B cell (primary cell): ENCODE measurements at regions not wholly inside any gene's neighbourhood (a gene's known extent, or its start where the extent isn't known, plus 50 kb on each side); places are given as distances from the start of the nearest gene placed in this dataset.

Source experiments
- ATAC-seq: fragments of 200-7000 bp; cut with Tn5 transposase; one replicate; pipeline ENCODE4 v1.10.0; 2021; ENCODE audit warnings: low read depth, mild to moderate bottlenecking, moderate number of reproducible peaks, moderate library complexity
- CTCF ChIA-PET: fragments of 350-600 bp; sonication (Branson Sonifier 250); formaldehyde crosslinking; loops from one replicate; lab custom pipeline; 2021; ENCODE audit warnings: antibody characterized with exemption, inconsistent platforms; lab: Charles Lee
- POLR2A ChIA-PET: fragments of 350-600 bp; sonication (Branson Sonifier 250); formaldehyde crosslinking; loops from one replicate; lab custom pipeline; 2021; ENCODE audit warnings: antibody characterized with exemption; lab: Charles Lee
- DNase-seq: peaks from one replicate; pipeline ENCODE4 v3.0.0; 2013
- H2AFZ ChIP-seq: 2 replicates; pipeline ENCODE4 v1.6.1; 2012; ENCODE audit warnings: mild to moderate bottlenecking, low read depth, low read length; ENCODE audit not compliant: insufficient read depth, poor library complexity, severe bottlenecking
- H3K27ac ChIP-seq, 2 donors: 1 replicate in 1 of 2; 2 replicates in 1 of 2; pipeline ENCODE4 v1.5.1; 2012 to 2013; ENCODE audit warnings: low read length in 2 of 2, mild to moderate bottlenecking in 2 of 2, moderate library complexity in 1 of 2
- H3K27me3 ChIP-seq, 4 experiments: fragments of 200-600 bp in 1 of 4; sonication (generic) in 1 of 4; replicated peaks in 1 of 4; 1 replicate in 2 of 4; 2 replicates in 2 of 4; pipeline versions ENCODE4 v1.6.1 to v1.7.0; 2013 to 2016; ENCODE audit warnings: low read length in 3 of 4, mild to moderate bottlenecking in 2 of 4, mixed read lengths in 1 of 4, moderate library complexity in 1 of 4; ENCODE audit not compliant: insufficient read depth in 4 of 4, control insufficient read depth in 3 of 4; ENCODE audit errors: control extremely low read depth in 1 of 4
- H3K36me3 ChIP-seq, 2 experiments: replicated peaks in 1 of 2; 1 replicate in 1 of 2; 2 replicates in 1 of 2; pipeline versions ENCODE4 v1.6.1 to v1.7.1; 2013; ENCODE audit warnings: low read length in 1 of 2; ENCODE audit not compliant: insufficient read depth in 2 of 2, control insufficient read depth in 1 of 2; ENCODE audit errors: control extremely low read depth in 1 of 2, extremely low read depth in 1 of 2
- H3K4me1 ChIP-seq, 2 donors: fragments of 200-600 bp in 1 of 2; sonication (generic) in 1 of 2; 1 replicate in 1 of 2; 2 replicates in 1 of 2; pipeline versions ENCODE4 v1.5.1 to v1.6.1; 2013 to 2017; ENCODE audit warnings: low read length in 2 of 2; ENCODE audit not compliant: control insufficient read depth in 2 of 2, insufficient read depth in 2 of 2
- H3K4me2 ChIP-seq: replicated peaks from 2 replicates; pipeline ENCODE3; 2012; ENCODE audit warnings: mild to moderate bottlenecking, low read depth, low read length; ENCODE audit not compliant: poor library complexity, severe bottlenecking
- H3K4me3 ChIP-seq, 5 experiments: fragments of 200-600 bp in 1 of 5; sonication (generic) in 1 of 5; 1 replicate in 3 of 5; 2 replicates in 2 of 5; pipeline versions ENCODE4 v1.5.1 to v1.7.0; 2011 to 2016; ENCODE audit warnings: low read length in 4 of 5, mild to moderate bottlenecking in 4 of 5, low read depth in 2 of 5, control low read depth in 1 of 5, moderate library complexity in 1 of 5; ENCODE audit not compliant: insufficient read depth in 1 of 5; ENCODE audit errors: control extremely low read depth in 1 of 5, extremely low read depth in 1 of 5
- H3K79me2 ChIP-seq: fragments of 200-600 bp; sonication (generic); one replicate; pipeline ENCODE4 v1.6.0; 2016; ENCODE audit warnings: low read length; ENCODE audit not compliant: control insufficient read depth, insufficient read depth
- H3K9ac ChIP-seq: fragments of 200-600 bp; sonication (generic); 2 replicates; pipeline ENCODE4 v1.6.1; 2017; ENCODE audit warnings: mild to moderate bottlenecking, low read length, moderate library complexity
- H3K9me3 ChIP-seq, 3 donors: one replicate each; pipeline versions ENCODE4 v1.6.1 to v1.7.1; 2013; ENCODE audit warnings: low read length in 2 of 3; ENCODE audit not compliant: control insufficient read depth in 2 of 3, insufficient read depth in 1 of 3; ENCODE audit errors: control extremely low read depth in 1 of 3
- H4K20me1 ChIP-seq: 2 replicates; pipeline ENCODE4 v1.6.0; 2012; ENCODE audit warnings: mild to moderate bottlenecking, low read length; ENCODE audit not compliant: insufficient read depth, control insufficient read depth, poor library complexity, severe bottlenecking
- H3K27ac Mint-ChIP-seq: one replicate; pipeline ENCODE4 v1.8.0; 2021; ENCODE audit warnings: mixed read lengths
- H3K27me3 Mint-ChIP-seq: one replicate; pipeline ENCODE4 v1.8.0; 2021; ENCODE audit warnings: mixed read lengths
- H3K4me1 Mint-ChIP-seq: one replicate; pipeline ENCODE4 v1.8.0; 2021; ENCODE audit warnings: mixed read lengths
- H3K4me3 Mint-ChIP-seq: one replicate; pipeline ENCODE4 v1.8.0; 2021; ENCODE audit warnings: mixed read lengths
- H3K9me3 Mint-ChIP-seq: one replicate; pipeline ENCODE4 v1.8.0; 2022; ENCODE audit warnings: mixed read lengths; ENCODE audit not compliant: insufficient read depth
- CTCF ChIP-seq: fragments of 200-600 bp; IDR thresholded peaks from one replicate; pipeline ENCODE4 v1.8.0; 2022; ENCODE audit warnings: antibody characterized with exemption, mild to moderate bottlenecking
- EZH2 ChIP-seq: IDR thresholded peaks from 2 replicates; pipeline ENCODE4 v1.6.1; 2012; ENCODE audit warnings: borderline replicate concordance, low read depth, mild to moderate bottlenecking, moderate library complexity, low read length; ENCODE audit not compliant: insufficient read depth, poor library complexity, severe bottlenecking
- WGBS: methylation state at CpG from one replicate; pipeline ENCODE4 v1.1.5; 2013; ENCODE audit warnings: missing lambda C conversion rate; ENCODE audit not compliant: insufficient coverage; 5-methylcytosine and 5-hydroxymethylcytosine counted together
- intact Hi-C: fragments of 100-400 bp; cut with micrococcal nuclease; formaldehyde crosslinking; loops from one replicate; pipeline ENCODE4 v1.10.0; 2022

DNA sequence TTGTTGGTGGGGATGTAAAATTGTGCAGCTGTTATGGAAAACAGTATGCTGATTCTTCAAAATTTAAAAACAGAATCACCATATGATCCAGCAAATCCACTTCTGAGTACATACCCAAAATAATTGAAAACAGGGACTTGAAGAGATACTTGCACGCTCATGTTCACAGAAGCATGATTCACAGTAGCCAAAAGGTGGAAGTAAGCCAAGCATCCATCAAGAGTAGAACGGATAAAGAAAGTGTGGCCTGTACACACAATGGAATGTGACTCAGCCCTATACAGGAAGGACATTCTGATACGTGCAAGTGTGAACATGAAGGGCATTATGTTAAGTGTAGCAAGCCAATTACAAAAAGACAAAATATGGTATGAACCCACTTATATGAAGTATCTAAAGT lies 696.7 kb upstream of the CELF2 start:
- no peak overlapping the region for H2AFZ ChIP-seq
- no peak overlapping the region for H3K9ac ChIP-seq
- no peak overlapping the region for H3K27ac Mint-ChIP-seq
- H4K20me1 ChIP-seq = no peaks in the 10 kb centered on the region
- H3K36me3 ChIP-seq = no peaks in the 10 kb centered on the region
- H3K79me2 ChIP-seq = no peaks in the 10 kb centered on the region
- no peak for ATAC-seq
- no peaks in the 10 kb centered on the region for H3K4me1 ChIP-seq
- H3K9me3 Mint-ChIP-seq = peaks cover 5% of the 10 kb centered on the region
- ChIA-PET POLR2A (no interaction called here), CTCF (no interaction called here)
- no peak overlapping the region for H3K27ac ChIP-seq
- H3K4me3 ChIP-seq = no peak overlapping the region
- peaks cover 0 to 4% (median 0%) of the 10 kb centered on the region in 3 donors for H3K9me3 ChIP-seq
- no peak for DNase-seq
- no peaks in the 10 kb centered on the region for H3K27me3 Mint-ChIP-seq
- WGBS = 100% methylated on average over 1 of the region's 3 CpGs
- intact Hi-C loops = no loop called here
- no peaks in the 10 kb centered on the region for H3K27me3 ChIP-seq
- no peak overlapping the region for H3K4me2 ChIP-seq
- no peak overlapping the region for H3K4me3 Mint-ChIP-seq
- TF ChIP-seq CTCF (no peak), EZH2 (no peak)
- H3K4me1 Mint-ChIP-seq = no peaks in the 10 kb centered on the region

DNA sequence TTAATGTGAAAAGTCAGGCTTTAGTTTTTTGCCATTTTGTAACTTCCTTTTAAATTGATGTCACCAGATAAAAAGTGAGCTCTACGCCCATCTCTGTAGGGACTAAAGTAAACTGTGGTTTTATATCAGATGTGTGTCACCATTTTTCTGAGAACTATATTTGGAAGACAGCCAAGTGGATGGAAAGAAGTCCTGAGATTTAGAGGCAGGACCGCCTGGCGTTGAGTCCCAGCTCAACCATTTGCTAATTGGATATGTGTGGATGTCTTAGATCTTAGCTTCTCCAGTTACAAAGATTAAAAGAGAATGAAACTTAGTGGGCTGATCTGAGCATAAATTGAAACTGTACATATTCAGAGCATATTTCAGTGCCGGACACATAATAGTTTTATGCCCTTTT lies 691.6 kb upstream of the CELF2 start:
- CTCF ChIA-PET = no interaction called here
- ATAC-seq = no peak
- POLR2A ChIA-PET = no interaction called here
- no peaks in the 10 kb centered on the region for H3K79me2 ChIP-seq
- H3K4me2 ChIP-seq = no peak overlapping the region
- no peak for TF ChIP-seq CTCF
- no peak for TF ChIP-seq EZH2
- no peak for DNase-seq
- H3K9ac ChIP-seq = no peak overlapping the region
- H2AFZ ChIP-seq = no peak overlapping the region
- intact Hi-C loops = no loop called here
- H3K9me3 ChIP-seq = peaks cover 0 to 4% (median 0%) of the 10 kb centered on the region in 3 donors
- no peaks in the 10 kb centered on the region for H3K4me1 ChIP-seq
- no peak overlapping the region for H3K27ac Mint-ChIP-seq
- no peak overlapping the region for H3K27ac ChIP-seq
- no peak overlapping the region for H3K4me3 Mint-ChIP-seq
- 75% methylated on average over 4 of the region's 4 CpGs for WGBS
- peaks cover 2% of the 10 kb centered on the region for H3K9me3 Mint-ChIP-seq
- no peak overlapping the region for H3K4me3 ChIP-seq
- H3K27me3 ChIP-seq = no peaks in the 10 kb centered on the region
- no peaks in the 10 kb centered on the region for H4K20me1 ChIP-seq
- no peaks in the 10 kb centered on the region for H3K36me3 ChIP-seq
- no peaks in the 10 kb centered on the region for H3K27me3 Mint-ChIP-seq
- no peaks in the 10 kb centered on the region for H3K4me1 Mint-ChIP-seq
